ENCODE measurements at regions not wholly inside any gene's neighbourhood (a gene's known extent, or its start where the extent isn't known, plus 50 kb on each side); places are given as distances from the start of the nearest gene placed in this dataset.
A peak's percentile ranks its signal among the peaks of the same experiment; 100 is the strongest.

GRCh38 chr11:93084727-93085505 is 112.9 kb downstream of the SLC36A4 start:
- no TSS peak for BruUV-seq (replicated peaks)

GRCh38 chr11:93089474-93090102 is 108.2 kb downstream of the SLC36A4 start:
- no peaks in the 10 kb centered on the region for H3F3A ChIP-seq (ENCODE audit: insufficient read depth, low read depth)
- POLR2A ChIA-PET (ENCODE audit: unreplicated experiment): no interaction called here
- BruUV-seq (replicated peaks): no TSS peak
- intact Hi-C loops (cut with micrococcal nuclease; ENCODE audit: unreplicated experiment): no loop called here
- no peak for DNase-seq
- no peaks in the 10 kb centered on the region for H4K20me1 ChIP-seq (ENCODE audit: insufficient read depth)
- no peak overlapping the region for H3K27ac ChIP-seq
- no peak for TF ChIP-seq EZH2 (IDR thresholded peaks at IDR 0.05; ENCODE audit: low read depth)
- peak; percentile 50 for TF ChIP-seq CTCF (conservative IDR thresholded peaks at IDR 0.05)
- H3K4me2 ChIP-seq: no peak overlapping the region
- H3K4me1 ChIP-seq (replicated peaks; ENCODE audit: insufficient read depth): no peaks in the 10 kb centered on the region
- peaks cover 3% of the 10 kb centered on the region; the same call in 1 of the 2 replicates for H3K9me2 ChIP-seq (ENCODE audit: insufficient read depth)
- CTCF ChIA-PET: interaction anchor here (0.7 kb wide), 1 partner anchor 678 kb away, joined by 6 read pairs; no protein-coding TSS in a partner anchor
- no peak overlapping the region for H2AFZ ChIP-seq
- no peak overlapping the region for H3K4me3 ChIP-seq
- no peaks in the 10 kb centered on the region for H3K27me3 ChIP-seq (ENCODE audit: insufficient read depth, low read depth)
- H3K79me2 ChIP-seq (ENCODE audit: low read depth): no peaks in the 10 kb centered on the region
- no peaks in the 10 kb centered on the region for H3K9me3 ChIP-seq (ENCODE audit: insufficient read depth, low read depth)
- H3K36me3 ChIP-seq (ENCODE audit: low read depth): no peaks in the 10 kb centered on the region

More at GRCh38 chr11:93084727-93085505, 112.9 kb downstream of the SLC36A4 start:
- no peaks in the 10 kb centered on the region for H3K79me2 ChIP-seq (ENCODE audit: low read depth)
- ChIA-PET POLR2A (ENCODE audit: unreplicated experiment) (no interaction called here), CTCF (interaction anchor here (0.6 kb wide), 1 partner anchor 1243 kb away, joined by 6 read pairs; no protein-coding TSS in a partner anchor)
- DNase-seq: no peak
- H4K20me1 ChIP-seq (ENCODE audit: insufficient read depth): no peaks in the 10 kb centered on the region
- H3K9me3 ChIP-seq (ENCODE audit: insufficient read depth, low read depth): no peaks in the 10 kb centered on the region
- H3K27me3 ChIP-seq (ENCODE audit: insufficient read depth, low read depth): no peaks in the 10 kb centered on the region
- H3K27ac ChIP-seq: no peak overlapping the region
- intact Hi-C loops (cut with micrococcal nuclease; ENCODE audit: unreplicated experiment): no loop called here
- H3K4me3 ChIP-seq: no peak overlapping the region
- TF ChIP-seq CTCF (conservative IDR thresholded peaks at IDR 0.05): no peak
- no peak for TF ChIP-seq EZH2 (IDR thresholded peaks at IDR 0.05; ENCODE audit: low read depth)
- H3K4me2 ChIP-seq: no peak overlapping the region
- peaks cover 4% of the 10 kb centered on the region; the same call in 1 of the 2 replicates for H3K4me1 ChIP-seq (replicated peaks; ENCODE audit: insufficient read depth)
- peaks cover 3% of the 10 kb centered on the region; the same call in 1 of the 2 replicates for H3K9me2 ChIP-seq (ENCODE audit: insufficient read depth)
- H2AFZ ChIP-seq: no peak overlapping the region
- H3F3A ChIP-seq (ENCODE audit: insufficient read depth, low read depth): no peaks in the 10 kb centered on the region
- no peaks in the 10 kb centered on the region for H3K36me3 ChIP-seq (ENCODE audit: low read depth)
